Upper lobe of right lung (tissue), 1 donor: ENCODE measurements at regions not wholly inside any gene's neighbourhood (a gene's known extent, or its start where the extent isn't known, plus 50 kb on each side); places are given as distances from the start of the nearest gene placed in this dataset.
"Not testable (repeated sequence)": the region's sequence is repeated elsewhere in the genome, so short reads cannot be mapped to it uniquely, and the experiment has no call there.

ENCODE experiments used
- ATAC-seq: fragments of 200-7000 bp; cut with Tn5 transposase; one replicate; pipeline ENCODE4 v1.9.1; 2020; ENCODE audit warnings: mild to moderate bottlenecking, moderate library complexity
- DNase-seq: peaks from one replicate; pipeline ENCODE4 v3.0.0-alpha.2; 2020
- H3K27ac ChIP-seq: fragments of 200-600 bp; one replicate; pipeline ENCODE4 v1.8.0; 2022
- H3K27me3 ChIP-seq: fragments of 200-600 bp; one replicate; pipeline ENCODE4 v1.8.0; 2022; ENCODE audit warnings: mild to moderate bottlenecking
- H3K36me3 ChIP-seq: fragments of 200-600 bp; one replicate; pipeline ENCODE4 v1.8.0; 2022
- H3K4me1 ChIP-seq: fragments of 200-600 bp; one replicate; pipeline ENCODE4 v1.8.0; 2022
- H3K4me3 ChIP-seq: fragments of 200-600 bp; one replicate; pipeline ENCODE4 v1.8.0; 2022; ENCODE audit warnings: mild to moderate bottlenecking
- H3K9me3 ChIP-seq: fragments of 200-600 bp; one replicate; pipeline ENCODE4 v1.8.0; 2022
- intact Hi-C: fragments of 100-400 bp; cut with DNase I; formaldehyde crosslinking; loops from one replicate; pipeline ENCODE4 v1.11.0; 2022
- TF ChIP-seq, protein P1 (sequence below): fragments of 200-600 bp; IDR thresholded peaks from one replicate; pipeline ENCODE4 v1.8.0; 2022; ENCODE audit warnings: antibody characterized with exemption
- donor health status: DM: no; HTN: yes; CAD: no; lungs with severe emphysema.

DNA sequence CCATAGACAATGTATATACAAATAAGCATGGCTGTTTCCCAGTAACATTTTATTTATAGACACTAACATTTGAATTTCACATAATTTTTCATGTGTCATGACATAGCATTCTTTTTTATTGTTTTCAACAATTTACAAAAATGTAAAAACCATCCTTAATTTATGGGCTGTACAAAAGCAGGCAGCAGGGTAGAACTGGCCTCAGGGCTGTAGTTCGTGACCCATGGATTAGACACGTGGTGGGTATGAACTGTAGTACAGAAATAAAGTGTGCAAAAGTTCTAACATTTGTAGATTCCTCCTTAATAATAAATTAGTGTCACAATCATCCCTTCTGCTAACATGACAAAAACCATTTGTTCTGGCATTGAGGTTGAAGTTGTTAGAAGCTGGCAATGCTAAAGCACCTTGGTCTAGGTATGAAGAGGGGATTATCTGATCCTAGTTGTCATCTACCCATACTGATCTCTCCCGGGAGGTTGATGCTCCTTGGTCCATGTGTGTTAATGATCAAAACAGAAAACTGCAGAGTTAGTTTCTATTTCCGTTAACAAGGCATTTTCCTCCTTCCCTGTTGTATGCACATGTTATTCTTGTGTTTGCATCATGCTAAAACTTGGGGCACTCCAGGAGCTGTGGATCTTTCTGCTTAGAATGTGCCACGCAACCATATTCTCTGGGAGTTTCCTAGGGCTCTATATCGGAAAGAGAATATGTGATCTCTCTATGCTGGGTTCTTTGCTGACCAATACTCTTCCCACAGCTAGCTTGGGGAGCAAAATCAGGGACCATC is 917.6 kb downstream of the TLE1 start:
- Histone ChIP-seq H3K27ac (no peak overlapping the region), H3K9me3 (no peaks in the 10 kb centered on the region), H3K27me3 (no peaks in the 10 kb centered on the region), H3K4me3 (no peak overlapping the region), H3K4me1 (no peaks in the 10 kb centered on the region), H3K36me3 (no peaks in the 10 kb centered on the region)
- TF ChIP-seq, protein P1, sequence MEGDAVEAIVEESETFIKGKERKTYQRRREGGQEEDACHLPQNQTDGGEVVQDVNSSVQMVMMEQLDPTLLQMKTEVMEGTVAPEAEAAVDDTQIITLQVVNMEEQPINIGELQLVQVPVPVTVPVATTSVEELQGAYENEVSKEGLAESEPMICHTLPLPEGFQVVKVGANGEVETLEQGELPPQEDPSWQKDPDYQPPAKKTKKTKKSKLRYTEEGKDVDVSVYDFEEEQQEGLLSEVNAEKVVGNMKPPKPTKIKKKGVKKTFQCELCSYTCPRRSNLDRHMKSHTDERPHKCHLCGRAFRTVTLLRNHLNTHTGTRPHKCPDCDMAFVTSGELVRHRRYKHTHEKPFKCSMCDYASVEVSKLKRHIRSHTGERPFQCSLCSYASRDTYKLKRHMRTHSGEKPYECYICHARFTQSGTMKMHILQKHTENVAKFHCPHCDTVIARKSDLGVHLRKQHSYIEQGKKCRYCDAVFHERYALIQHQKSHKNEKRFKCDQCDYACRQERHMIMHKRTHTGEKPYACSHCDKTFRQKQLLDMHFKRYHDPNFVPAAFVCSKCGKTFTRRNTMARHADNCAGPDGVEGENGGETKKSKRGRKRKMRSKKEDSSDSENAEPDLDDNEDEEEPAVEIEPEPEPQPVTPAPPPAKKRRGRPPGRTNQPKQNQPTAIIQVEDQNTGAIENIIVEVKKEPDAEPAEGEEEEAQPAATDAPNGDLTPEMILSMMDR: no peak
- DNase-seq (no peak), ATAC-seq (no peak)
- intact Hi-C loops: no loop called here

- Histone ChIP-seq H3K36me3 (no peaks in the 10 kb centered on the region), H3K27me3 (no peaks in the 10 kb centered on the region), H3K27ac (no peak overlapping the region), H3K4me3 (no peak overlapping the region), H3K9me3 (no peaks in the 10 kb centered on the region), H3K4me1 (no peaks in the 10 kb centered on the region)
- DNase-seq (no peak), ATAC-seq (no peak)
- TF ChIP-seq, protein P1: no peak
- intact Hi-C loops: no loop called here
Measured at GRCh38 chr9:80763536-80763935, 925.8 kb downstream of the TLE1 start.

- TF ChIP-seq, protein P1: no peak
- no peak for ATAC-seq
- intact Hi-C loops: no loop called here
Measured at GRCh38 chr9:80755586-80755985, 933.8 kb downstream of the TLE1 start.

DNA sequence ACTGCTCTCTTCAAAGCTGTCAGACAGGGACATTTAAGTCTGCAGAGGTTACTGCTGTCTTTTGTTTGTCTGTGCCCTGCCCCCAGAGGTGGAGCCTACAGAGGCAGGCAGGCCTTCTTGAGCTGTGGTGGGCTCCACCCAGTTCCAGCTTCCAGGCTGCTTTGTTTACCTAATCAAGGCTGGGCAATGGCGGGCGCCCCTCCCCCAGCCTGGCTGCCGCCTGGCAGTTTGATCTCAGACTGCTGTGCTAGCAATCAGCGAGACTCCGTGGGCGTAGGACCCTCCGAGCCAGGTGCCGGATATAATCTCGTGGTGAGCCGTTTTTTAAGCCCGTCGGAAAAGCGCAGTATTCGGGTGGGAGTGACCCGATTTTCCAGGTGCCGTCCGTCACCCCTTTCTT is 942.3 kb downstream of the TLE1 start:
- DNase-seq, H3K36me3 ChIP-seq, H3K4me3 ChIP-seq, intact Hi-C loops, H3K4me1 ChIP-seq, H3K27ac ChIP-seq, H3K27me3 ChIP-seq, ATAC-seq, H3K9me3 ChIP-seq: not testable (repeated sequence)

More at GRCh38 chr9:80755586-80755985, 933.8 kb downstream of the TLE1 start:
- Histone ChIP-seq H3K9me3 (no peaks in the 10 kb centered on the region), H3K27ac (no peak overlapping the region), H3K36me3 (no peaks in the 10 kb centered on the region), H3K27me3 (no peaks in the 10 kb centered on the region), H3K4me3 (no peak overlapping the region), H3K4me1 (no peaks in the 10 kb centered on the region)
- no peak for DNase-seq

GRCh38 chr9:80732506-80732905 is 956.8 kb downstream of the TLE1 start:
- H3K27ac ChIP-seq: no peak overlapping the region
- ATAC-seq: no peak
- DNase-seq: no peak
- TF ChIP-seq, protein P1: no peak
- H3K36me3 ChIP-seq: no peaks in the 10 kb centered on the region
- H3K4me3 ChIP-seq: no peak overlapping the region
- peaks cover 4% of the 10 kb centered on the region for H3K9me3 ChIP-seq
- intact Hi-C loops: no loop called here
- no peaks in the 10 kb centered on the region for H3K27me3 ChIP-seq
- no peaks in the 10 kb centered on the region for H3K4me1 ChIP-seq

- Histone ChIP-seq H3K36me3 (no peaks in the 10 kb centered on the region), H3K27me3 (no peaks in the 10 kb centered on the region), H3K4me1 (no peaks in the 10 kb centered on the region), H3K27ac (no peak overlapping the region), H3K9me3 (no peaks in the 10 kb centered on the region), H3K4me3 (no peak overlapping the region)
- no peak for DNase-seq
- intact Hi-C loops: no loop called here
- TF ChIP-seq, protein P1: no peak
- ATAC-seq: no peak
Measured at GRCh38 chr9:80720579-80720978, 968.8 kb downstream of the TLE1 start.
